CD14-positive monocyte (primary cell): ENCODE measurements at regions not wholly inside any gene's neighbourhood (a gene's known extent, or its start where the extent isn't known, plus 50 kb on each side); places are given as distances from the start of the nearest gene placed in this dataset.

ENCODE experiments used
- DNase-seq, 3 donors: peaks; one replicate each; pipeline ENCODE4 v3.0.0-alpha.2; 2011 to 2022
- H2AFZ ChIP-seq: 2 replicates; pipeline ENCODE4 v1.6.0; 2012; ENCODE audit warnings: mild to moderate bottlenecking, low read depth, low read length, inconsistent platforms; ENCODE audit not compliant: insufficient read depth, poor library complexity, severe bottlenecking
- H3K27ac ChIP-seq, 2 donors: 1 replicate in 1 of 2; 2 replicates in 1 of 2; pipeline ENCODE4 v1.5.1; 2012 to 2013; ENCODE audit warnings: low read length in 2 of 2, control low read depth in 1 of 2, inconsistent platforms in 1 of 2, low read depth in 1 of 2, mild to moderate bottlenecking in 1 of 2
- H3K27me3 ChIP-seq, 2 donors: one replicate each; pipeline versions ENCODE4 v1.6.0 to v1.6.1; 2011 to 2013; ENCODE audit warnings: low read length in 2 of 2; ENCODE audit not compliant: control insufficient read depth in 2 of 2, insufficient read depth in 2 of 2
- H3K36me3 ChIP-seq, 2 donors: replicated peaks in 1 of 2; 1 replicate in 1 of 2; 2 replicates in 1 of 2; pipeline versions ENCODE4 v1.5.1 to v1.6.1; 2012 to 2013; ENCODE audit warnings: low read length in 2 of 2, control low read depth in 1 of 2, inconsistent platforms in 1 of 2, mild to moderate bottlenecking in 1 of 2; ENCODE audit not compliant: insufficient read depth in 2 of 2, control insufficient read depth in 1 of 2
- H3K4me1 ChIP-seq, 2 donors: 1 replicate in 1 of 2; 2 replicates in 1 of 2; pipeline versions ENCODE4 v1.5.1 to v1.6.1; 2012 to 2013; ENCODE audit warnings: low read length in 2 of 2, control low read depth in 1 of 2, inconsistent platforms in 1 of 2, mild to moderate bottlenecking in 1 of 2, moderate library complexity in 1 of 2; ENCODE audit not compliant: insufficient read depth in 2 of 2, control insufficient read depth in 1 of 2
- H3K4me2 ChIP-seq: replicated peaks from 2 replicates; pipeline ENCODE3; 2012; ENCODE audit warnings: low read length, moderate library complexity, mild to moderate bottlenecking; ENCODE audit not compliant: poor library complexity, severe bottlenecking; ENCODE audit errors: extremely low read depth
- H3K4me3 ChIP-seq, 3 experiments: fragments of 200-600 bp in 1 of 3; sonication (generic) in 1 of 3; replicated peaks in 1 of 3; 1 replicate in 2 of 3; 2 replicates in 1 of 3; pipeline ENCODE4 v1.5.1; 2011 to 2013; ENCODE audit warnings: low read length in 3 of 3, mild to moderate bottlenecking in 3 of 3, control low read depth in 2 of 3, low read depth in 2 of 3, inconsistent platforms in 1 of 3, moderate library complexity in 1 of 3
- H3K79me2 ChIP-seq: 2 replicates; pipeline ENCODE4 v1.6.0; 2012; ENCODE audit warnings: mild to moderate bottlenecking, control low read depth, inconsistent platforms, low read length, moderate library complexity; ENCODE audit not compliant: insufficient read depth
- H3K9ac ChIP-seq: 2 replicates; pipeline ENCODE4 v1.6.0; 2017; ENCODE audit warnings: low read length, mild to moderate bottlenecking; ENCODE audit not compliant: insufficient read depth, poor library complexity, severe bottlenecking
- H3K9me3 ChIP-seq, 2 donors: replicated peaks in 1 of 2; 1 replicate in 1 of 2; 2 replicates in 1 of 2; pipeline versions ENCODE4 v1.5.1 to v1.6.1; 2012 to 2013; ENCODE audit warnings: low read length in 2 of 2, control low read depth in 1 of 2; ENCODE audit not compliant: control insufficient read depth in 1 of 2, insufficient read depth in 1 of 2
- H4K20me1 ChIP-seq: 2 replicates; pipeline ENCODE4 v1.6.0; 2012; ENCODE audit warnings: mild to moderate bottlenecking, low read length, control low read depth, moderate library complexity; ENCODE audit not compliant: insufficient read depth
- H3K27ac Mint-ChIP-seq, 7 donors: one replicate each; pipeline ENCODE4 v1.8.0; 2020; ENCODE audit warnings: mild to moderate bottlenecking in 7 of 7, mixed read lengths in 7 of 7, moderate library complexity in 6 of 7, inconsistent platforms in 2 of 7
- H3K27me3 Mint-ChIP-seq, 3 donors: one replicate each; pipeline ENCODE4 v1.8.0; 2021 to 2022; ENCODE audit warnings: low read depth in 3 of 3, mild to moderate bottlenecking in 3 of 3, mixed read lengths in 3 of 3, moderate library complexity in 3 of 3, inconsistent platforms in 1 of 3
- H3K36me3 Mint-ChIP-seq, 2 donors: one replicate each; pipeline ENCODE4 v1.8.0; 2020; ENCODE audit warnings: mixed read lengths in 2 of 2, inconsistent platforms in 1 of 2, mild to moderate bottlenecking in 1 of 2
- H3K4me1 Mint-ChIP-seq: one replicate; pipeline ENCODE4 v1.8.0; 2020; ENCODE audit warnings: mild to moderate bottlenecking, mixed read lengths
- H3K4me3 Mint-ChIP-seq, 2 donors: one replicate each; pipeline ENCODE4 v1.8.0; 2020; ENCODE audit warnings: mild to moderate bottlenecking in 2 of 2, mixed read lengths in 2 of 2, moderate library complexity in 1 of 2
- H3K9me3 Mint-ChIP-seq, 7 donors: one replicate each; pipeline ENCODE4 v1.8.0; 2020 to 2022; ENCODE audit warnings: mixed read lengths in 7 of 7, mild to moderate bottlenecking in 6 of 7, moderate library complexity in 6 of 7, inconsistent platforms in 2 of 7
- CTCF ChIP-seq: fragments of 200-600 bp; IDR thresholded peaks from one replicate; pipeline ENCODE4 v1.8.0; 2022; ENCODE audit warnings: antibody characterized with exemption, mild to moderate bottlenecking
- WGBS: methylation state at CpG from one replicate; pipeline ENCODE4 v1.1.5; 2013; ENCODE audit warnings: missing lambda C conversion rate; ENCODE audit not compliant: insufficient coverage; 5-methylcytosine and 5-hydroxymethylcytosine counted together
- intact Hi-C, 2 donors: fragments of 100-400 bp; cut with micrococcal nuclease; formaldehyde crosslinking; loops; one replicate each; pipeline versions ENCODE4 v1.15.0 to v1.15.1; 2023

- 100% methylated on average over 2 of the region's 8 CpGs for WGBS
These were observed 408.2 kb upstream of the CELF2 start for GRCh38 chr10:10609379-10609955.

GRCh38 chr10:10610171-10610570 is 407.5 kb upstream of the CELF2 start:
- WGBS, result no CpG with 5 or more reads among the region's 1 CpG
- Mint-ChIP-seq H3K27me3 (peaks cover 0 to 3% (median 2%) of the 10 kb centered on the region in 3 donors), H3K4me1 (no peaks in the 10 kb centered on the region), H3K4me3 (no peak overlapping the region), H3K9me3 (peaks cover 0 to 4% (median 0%) of the 10 kb centered on the region in 7 donors), H3K27ac (no peak overlapping the region), H3K36me3 (no peaks in the 10 kb centered on the region)
- no peak for DNase-seq
- Histone ChIP-seq H3K4me2 (no peak overlapping the region), H3K9ac (no peak overlapping the region), H3K79me2 (no peaks in the 10 kb centered on the region), H3K27ac (no peak overlapping the region), H4K20me1 (no peaks in the 10 kb centered on the region), H3K27me3 (no peaks in the 10 kb centered on the region), H3K4me1 (no peaks in the 10 kb centered on the region), H2AFZ (no peak overlapping the region), H3K9me3 (no peaks in the 10 kb centered on the region), H3K4me3 (no peak overlapping the region), H3K36me3 (no peaks in the 10 kb centered on the region)
- intact Hi-C loops, result no loop called here
- TF ChIP-seq CTCF, result no peak

More at GRCh38 chr10:10609379-10609955, 408.2 kb upstream of the CELF2 start:
- intact Hi-C loops, result no loop called here
- TF ChIP-seq CTCF, result no peak
- no peaks in the 10 kb centered on the region for H3K4me1 ChIP-seq
- H2AFZ ChIP-seq, result no peak overlapping the region
- H3K36me3 Mint-ChIP-seq, result no peaks in the 10 kb centered on the region
- no peak for DNase-seq
- no peaks in the 10 kb centered on the region for H4K20me1 ChIP-seq
- H3K9me3 ChIP-seq, result no peaks in the 10 kb centered on the region
- H3K4me3 ChIP-seq, result no peak overlapping the region
- no peak overlapping the region for H3K27ac Mint-ChIP-seq
- H3K4me1 Mint-ChIP-seq, result no peaks in the 10 kb centered on the region
- no peak overlapping the region for H3K9ac ChIP-seq
- H3K4me3 Mint-ChIP-seq, result no peak overlapping the region
- peaks cover 0 to 4% (median 0%) of the 10 kb centered on the region in 7 donors for H3K9me3 Mint-ChIP-seq
- H3K4me2 ChIP-seq, result no peak overlapping the region
- no peaks in the 10 kb centered on the region for H3K79me2 ChIP-seq
- H3K36me3 ChIP-seq, result no peaks in the 10 kb centered on the region
- no peaks in the 10 kb centered on the region for H3K27me3 ChIP-seq
- no peak overlapping the region for H3K27ac ChIP-seq
- peaks cover 0 to 5% (median 2%) of the 10 kb centered on the region in 3 donors for H3K27me3 Mint-ChIP-seq
